Endothelial cell of umbilical vein (primary cell): ENCODE measurements at regions not wholly inside any gene's neighbourhood (a gene's known extent, or its start where the extent isn't known, plus 50 kb on each side); places are given as distances from the start of the nearest gene placed in this dataset.

Experiments
- EZH2 ChIP-seq: IDR thresholded peaks from 2 replicates; pipeline ENCODE4 v1.6.1; 2012; ENCODE audit warnings: borderline replicate concordance, low read depth, mild to moderate bottlenecking, moderate library complexity, low read length, inconsistent platforms; ENCODE audit not compliant: severe bottlenecking
- FOS ChIP-seq: IDR thresholded peaks from 2 replicates; pipeline ENCODE4 v1.6.1; 2011; ENCODE audit warnings: mild to moderate bottlenecking, low read length, moderate library complexity, borderline replicate concordance; ENCODE audit not compliant: insufficient read depth
- GATA2 ChIP-seq: IDR thresholded peaks from 2 replicates; pipeline ENCODE4 v1.7.0; 2011; ENCODE audit warnings: low read depth, mild to moderate bottlenecking, moderate library complexity, mixed read lengths, low read length; ENCODE audit not compliant: insufficient read length, insufficient read depth
- POLR2A ChIP-seq: IDR thresholded peaks from 2 replicates; pipeline ENCODE4 v1.6.1; 2012; ENCODE audit warnings: low read depth, mild to moderate bottlenecking, control low read depth, low read length
- POLR2AphosphoS5 ChIP-seq: IDR thresholded peaks from 2 replicates; pipeline ENCODE4 v1.6.1; 2012; ENCODE audit warnings: low read depth, mild to moderate bottlenecking, control low read depth, low read length, moderate library complexity; ENCODE audit not compliant: insufficient read depth
- TF ChIP-seq, protein P1 (sequence below), 2 donors: IDR thresholded peaks; 1 replicate in 1 of 2; 2 replicates in 1 of 2; pipeline ENCODE4 v1.5.1; 2011; ENCODE audit warnings: low read length in 2 of 2, mild to moderate bottlenecking in 2 of 2, moderate library complexity in 2 of 2, control low read depth in 1 of 2, inconsistent platforms in 1 of 2, low read depth in 1 of 2; ENCODE audit not compliant: insufficient read depth in 1 of 2; ENCODE audit errors: extremely low read depth in 1 of 2

DNA sequence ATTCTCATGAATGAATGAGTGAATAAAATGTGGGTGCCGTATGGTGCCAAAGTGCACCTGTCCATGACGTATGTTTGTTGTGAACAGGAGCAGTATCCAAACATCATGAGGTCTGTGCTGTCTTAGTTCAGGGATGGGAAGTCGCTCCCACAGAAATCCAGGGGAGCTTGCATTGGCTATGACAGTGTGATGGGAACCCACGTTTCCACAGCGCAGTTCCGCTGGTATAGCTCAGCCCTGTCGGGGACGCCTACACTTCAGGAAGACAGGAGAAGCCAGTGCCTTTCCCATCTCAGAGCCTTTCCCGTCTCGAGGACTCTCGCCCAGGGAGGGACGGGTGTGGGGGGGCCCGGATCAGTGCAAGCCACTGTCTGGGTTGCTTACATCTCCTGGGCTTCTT, 69.8 kb downstream of the DACT2 start:
- TF ChIP-seq, protein P1, sequence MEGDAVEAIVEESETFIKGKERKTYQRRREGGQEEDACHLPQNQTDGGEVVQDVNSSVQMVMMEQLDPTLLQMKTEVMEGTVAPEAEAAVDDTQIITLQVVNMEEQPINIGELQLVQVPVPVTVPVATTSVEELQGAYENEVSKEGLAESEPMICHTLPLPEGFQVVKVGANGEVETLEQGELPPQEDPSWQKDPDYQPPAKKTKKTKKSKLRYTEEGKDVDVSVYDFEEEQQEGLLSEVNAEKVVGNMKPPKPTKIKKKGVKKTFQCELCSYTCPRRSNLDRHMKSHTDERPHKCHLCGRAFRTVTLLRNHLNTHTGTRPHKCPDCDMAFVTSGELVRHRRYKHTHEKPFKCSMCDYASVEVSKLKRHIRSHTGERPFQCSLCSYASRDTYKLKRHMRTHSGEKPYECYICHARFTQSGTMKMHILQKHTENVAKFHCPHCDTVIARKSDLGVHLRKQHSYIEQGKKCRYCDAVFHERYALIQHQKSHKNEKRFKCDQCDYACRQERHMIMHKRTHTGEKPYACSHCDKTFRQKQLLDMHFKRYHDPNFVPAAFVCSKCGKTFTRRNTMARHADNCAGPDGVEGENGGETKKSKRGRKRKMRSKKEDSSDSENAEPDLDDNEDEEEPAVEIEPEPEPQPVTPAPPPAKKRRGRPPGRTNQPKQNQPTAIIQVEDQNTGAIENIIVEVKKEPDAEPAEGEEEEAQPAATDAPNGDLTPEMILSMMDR (IDR thresholded peaks at IDR 0.05; ENCODE audit: extremely low read depth in 1 of 2, insufficient read depth in 1 of 2, low read depth in 1 of 2, low read length in 2 of 2) = no peak
- no peak for TF ChIP-seq EZH2
- no peak for TF ChIP-seq POLR2A
- TF ChIP-seq GATA2 = no peak
- no peak for TF ChIP-seq FOS
- no peak for TF ChIP-seq POLR2AphosphoS5
